ENCODE measurements at regions not wholly inside any gene's neighbourhood (a gene's known extent, or its start where the extent isn't known, plus 50 kb on each side); places are given as distances from the start of the nearest gene placed in this dataset.
A peak's percentile ranks its signal among the peaks of the same experiment; 100 is the strongest.

GRCh38 chr16:86377251-86378022 is 132.9 kb upstream of the FOXF1 start:
- ATAC-seq (no peak), DNase-seq (ENCODE audit: missing footprints) (peak; percentile 73)
- intact Hi-C loops (cut with DNase I): no loop called here

GRCh38 chr16:86378128-86378527 is 132.2 kb upstream of the FOXF1 start:
- DNase-seq (ENCODE audit: missing footprints): no peak
- no peak for ATAC-seq
- intact Hi-C loops (cut with DNase I): no loop called here

GRCh38 chr16:86378831-86379504 is 131.4 kb upstream of the FOXF1 start:
- no peak for DNase-seq (ENCODE audit: missing footprints)
- no peak for ATAC-seq
- intact Hi-C loops (cut with DNase I): no loop called here

- intact Hi-C loops (cut with DNase I): no loop called here
- DNase-seq (ENCODE audit: missing footprints) (no peak), ATAC-seq (no peak)
Measured at GRCh38 chr16:86379505-86379846, 130.9 kb upstream of the FOXF1 start.

GRCh38 chr16:86380030-86380429 is 130.3 kb upstream of the FOXF1 start:
- ATAC-seq (no peak), DNase-seq (ENCODE audit: missing footprints) (no peak)
- intact Hi-C loops (cut with DNase I): no loop called here

- intact Hi-C loops (cut with DNase I): no loop called here
- ATAC-seq (no peak), DNase-seq (ENCODE audit: missing footprints) (no peak)
Measured at GRCh38 chr16:86381491-86381890, 128.8 kb upstream of the FOXF1 start.

GRCh38 chr16:86382067-86382773 is 128.1 kb upstream of the FOXF1 start:
- DNase-seq (ENCODE audit: missing footprints) (no peak), ATAC-seq (no peak)
- intact Hi-C loops (cut with DNase I): no loop called here

GRCh38 chr16:86382774-86383407 is 127.4 kb upstream of the FOXF1 start:
- intact Hi-C loops (cut with DNase I): no loop called here
- ATAC-seq: no peak
- no peak for DNase-seq (ENCODE audit: missing footprints)

GRCh38 chr16:86383488-86384262 is 126.7 kb upstream of the FOXF1 start:
- DNase-seq (ENCODE audit: missing footprints) (no peak), ATAC-seq (peak; percentile 28)
- intact Hi-C loops (cut with DNase I): no loop called here

GRCh38 chr16:86384263-86384649 is 126.1 kb upstream of the FOXF1 start:
- ATAC-seq (peak; percentile 31), DNase-seq (ENCODE audit: missing footprints) (no peak)
- intact Hi-C loops (cut with DNase I): no loop called here

GRCh38 chr16:86384980-86385379 is 125.3 kb upstream of the FOXF1 start:
- ATAC-seq: no peak
- intact Hi-C loops (cut with DNase I): no loop called here

GRCh38 chr16:86387468-86388440 is 122.6 kb upstream of the FOXF1 start:
- ATAC-seq: no peak
- DNase-seq (ENCODE audit: missing footprints): no peak
- intact Hi-C loops (cut with DNase I): no loop called here

More at GRCh38 chr16:86384980-86385379, 125.3 kb upstream of the FOXF1 start:
- no peak for DNase-seq (ENCODE audit: missing footprints)

GRCh38 chr16:86388976-86389375 is 121.4 kb upstream of the FOXF1 start:
- DNase-seq (ENCODE audit: missing footprints): no peak
- no peak for ATAC-seq
- intact Hi-C loops (cut with DNase I): no loop called here

- intact Hi-C loops (cut with DNase I): no loop called here
- DNase-seq (ENCODE audit: missing footprints): no peak
- ATAC-seq: no peak
Measured at GRCh38 chr16:86389566-86390328, 120.6 kb upstream of the FOXF1 start.

- DNase-seq (ENCODE audit: missing footprints) (no peak), ATAC-seq (no peak)
- intact Hi-C loops (cut with DNase I): no loop called here
Measured at GRCh38 chr16:86390335-86390734, 120.0 kb upstream of the FOXF1 start.

- no peak for DNase-seq (ENCODE audit: missing footprints)
- ATAC-seq: no peak
- intact Hi-C loops (cut with DNase I): no loop called here
Measured at GRCh38 chr16:86391486-86391885, 118.8 kb upstream of the FOXF1 start.

- DNase-seq (ENCODE audit: missing footprints) (no peak), ATAC-seq (no peak)
- intact Hi-C loops (cut with DNase I): no loop called here
Measured at GRCh38 chr16:86391984-86392383, 118.3 kb upstream of the FOXF1 start.
